SJCRH30 (cell line): ENCODE measurements at regions not wholly inside any gene's neighbourhood (a gene's known extent, or its start where the extent isn't known, plus 50 kb on each side); places are given as distances from the start of the nearest gene placed in this dataset.

Source experiments
- DNase-seq, 2 experiments: peaks; one replicate each; pipeline ENCODE4 v3.0.0-alpha.2; 2015 to 2020
- H3K27ac ChIP-seq: fragments of 250-450 bp; sonication (Bioruptor Pico); 2 replicates; pipeline ENCODE4 v1.5.1; 2020; ENCODE audit warnings: mild to moderate bottlenecking, moderate library complexity
- H3K27me3 ChIP-seq: fragments of 250-450 bp; sonication (Bioruptor Pico); 2 replicates; pipeline ENCODE4 v1.5.1; 2020; ENCODE audit warnings: mild to moderate bottlenecking, moderate library complexity
- H3K36me3 ChIP-seq: fragments of 250-450 bp; sonication (Bioruptor Pico); 2 replicates; pipeline ENCODE4 v1.5.1; 2020; ENCODE audit warnings: mild to moderate bottlenecking, moderate library complexity
- H3K4me1 ChIP-seq: fragments of 250-450 bp; sonication (Bioruptor Pico); 2 replicates; pipeline ENCODE4 v1.5.1; 2020; ENCODE audit warnings: mild to moderate bottlenecking, moderate library complexity
- H3K4me3 ChIP-seq: fragments of 250-450 bp; sonication (Bioruptor Pico); 2 replicates; pipeline ENCODE4 v1.5.1; 2020; ENCODE audit warnings: mild to moderate bottlenecking, moderate library complexity
- H3K9me3 ChIP-seq: fragments of 250-450 bp; sonication (Bioruptor Pico); replicated peaks from 2 replicates; pipeline ENCODE4 v1.5.1; 2020; ENCODE audit warnings: mild to moderate bottlenecking, moderate library complexity

DNA sequence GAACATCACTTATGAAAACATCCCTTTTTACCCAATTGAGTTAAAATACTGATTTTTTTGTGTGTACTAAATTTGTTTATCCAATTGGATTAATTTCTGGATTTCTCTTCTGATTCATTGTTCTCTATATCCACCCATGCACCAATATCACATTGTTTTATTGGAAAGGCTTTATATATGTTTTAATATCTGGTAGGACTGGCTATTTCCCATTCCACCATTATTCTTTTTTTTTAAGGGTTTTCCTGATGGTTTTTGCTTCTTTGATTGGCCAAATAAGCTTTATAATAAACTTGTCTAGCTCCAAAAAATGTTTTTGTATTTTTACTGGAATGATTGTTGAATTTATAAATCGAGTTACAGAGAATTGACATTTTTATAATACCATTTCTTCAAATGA is 59.4 kb upstream of the DOK5 start:
- H3K9me3 ChIP-seq = no peaks in the 10 kb centered on the region
- H3K4me1 ChIP-seq = no peaks in the 10 kb centered on the region
- H3K27me3 ChIP-seq = peaks cover 13% of the 10 kb centered on the region
- H3K36me3 ChIP-seq = no peaks in the 10 kb centered on the region
- H3K4me3 ChIP-seq = no peak overlapping the region
- no peak overlapping the region for H3K27ac ChIP-seq
- no peak for DNase-seq

- Histone ChIP-seq H3K4me3 (no peak overlapping the region), H3K36me3 (no peaks in the 10 kb centered on the region), H3K27ac (no peak overlapping the region), H3K27me3 (peaks cover 9% of the 10 kb centered on the region), H3K4me1 (no peaks in the 10 kb centered on the region), H3K9me3 (no peaks in the 10 kb centered on the region)
- DNase-seq = no peak
Observed at GRCh38 chr20:54416770-54417169, 58.6 kb upstream of the DOK5 start.

GRCh38 chr20:54419531-54419930 is 55.9 kb upstream of the DOK5 start:
- H3K36me3 ChIP-seq = no peaks in the 10 kb centered on the region
- H3K9me3 ChIP-seq = no peaks in the 10 kb centered on the region
- DNase-seq = no peak
- no peak overlapping the region for H3K27ac ChIP-seq
- H3K4me3 ChIP-seq = no peak overlapping the region
- H3K27me3 ChIP-seq = 0 out of 2 replicates have a peak, but pooled peaks cover 5% of the 10 kb centered on the region
- no peaks in the 10 kb centered on the region for H3K4me1 ChIP-seq
